HG02973 (cell line): ENCODE measurements at regions not wholly inside any gene's neighbourhood (a gene's known extent, or its start where the extent isn't known, plus 50 kb on each side); places are given as distances from the start of the nearest gene placed in this dataset.

Experiments used
- ATAC-seq: cut with Tn5 transposase; IDR thresholded peaks from one replicate; pipeline ENCODE4 v1.9.1; 2021; ENCODE audit warnings: moderate library complexity; ENCODE audit not compliant: unreplicated experiment

- no peak for ATAC-seq
Measured at GRCh38 chr4:126705266-126705665, 927.5 kb upstream of the INTU start.

GRCh38 chr4:126708716-126709115, 924.0 kb upstream of the INTU start:
- ATAC-seq = no peak

- no peak for ATAC-seq
Measured at GRCh38 chr4:126710935-126711334, 921.8 kb upstream of the INTU start.

- ATAC-seq = no peak
Measured at GRCh38 chr4:126715067-126715466, 917.7 kb upstream of the INTU start.

- no peak for ATAC-seq
Measured at GRCh38 chr4:126715681-126716080, 917.1 kb upstream of the INTU start.

- no peak for ATAC-seq
Measured at GRCh38 chr4:126718136-126718535, 914.6 kb upstream of the INTU start.

GRCh38 chr4:126719852-126720251, 912.9 kb upstream of the INTU start:
- ATAC-seq = no peak

- ATAC-seq = no peak
Measured at GRCh38 chr4:126725906-126726305, 906.9 kb upstream of the INTU start.

- ATAC-seq = no peak
Measured at GRCh38 chr4:126727461-126727860, 905.3 kb upstream of the INTU start.

- no peak for ATAC-seq
Measured at GRCh38 chr4:126731062-126731461, 901.7 kb upstream of the INTU start.

- ATAC-seq = no peak
Measured at GRCh38 chr4:126733301-126733700, 899.5 kb upstream of the INTU start.

- ATAC-seq = no peak
Measured at GRCh38 chr4:126734465-126734864, 898.3 kb upstream of the INTU start.

GRCh38 chr4:126735294-126736132, 897.2 kb upstream of the INTU start:
- no peak for ATAC-seq

- no peak for ATAC-seq
Measured at GRCh38 chr4:126736133-126736518, 896.6 kb upstream of the INTU start.

- ATAC-seq = no peak
Measured at GRCh38 chr4:126737899-126738526, 894.7 kb upstream of the INTU start.

GRCh38 chr4:126738527-126738923, 894.2 kb upstream of the INTU start:
- ATAC-seq = no peak

- ATAC-seq = no peak
Measured at GRCh38 chr4:126738926-126739325, 893.8 kb upstream of the INTU start.

GRCh38 chr4:126740687-126741086, 892.1 kb upstream of the INTU start:
- ATAC-seq = no peak

GRCh38 chr4:126742048-126742447, 890.7 kb upstream of the INTU start:
- ATAC-seq = peak; percentile 77

- ATAC-seq = no peak
Measured at GRCh38 chr4:126742885-126743284, 889.9 kb upstream of the INTU start.

GRCh38 chr4:126748736-126749135, 884.0 kb upstream of the INTU start:
- ATAC-seq = no peak

GRCh38 chr4:126750723-126751122, 882.0 kb upstream of the INTU start:
- ATAC-seq = no peak

GRCh38 chr4:126752126-126752525, 880.6 kb upstream of the INTU start:
- ATAC-seq = no peak
